ENCODE measurements at regions not wholly inside any gene's neighbourhood (a gene's known extent, or its start where the extent isn't known, plus 50 kb on each side); places are given as distances from the start of the nearest gene placed in this dataset.
"Not testable (repeated sequence)": the region's sequence is repeated elsewhere in the genome, so short reads cannot be mapped to it uniquely, and the experiment has no call there.

GRCh38 chr2:89170506-89171173, 479.2 kb downstream of the RPIA start:
- WGBS (ENCODE audit: extremely low coverage, insufficient read length, low lambda C conversion rate), result no CpG with 5 or more reads among the region's 4 CpGs

GRCh38 chr2:89171174-89171519, 479.7 kb downstream of the RPIA start:
- not testable (repeated sequence) for H3K14ac ChIP-seq (ENCODE audit: insufficient read depth, low read length); H4K20me1 ChIP-seq (ENCODE audit: control insufficient read depth, insufficient read depth, insufficient read length); H3K4ac ChIP-seq (ENCODE audit: low read depth, low read length); H3K27ac Mint-ChIP-seq; H3K4me1 Mint-ChIP-seq; DNase-seq; H3K36me3 Mint-ChIP-seq (ENCODE audit: insufficient read depth in 1 of 3, low read depth in 3 of 3); H3K56ac ChIP-seq (ENCODE audit: insufficient read length, low read depth, low read length); H3T11ph ChIP-seq (ENCODE audit: low read length); H3K27ac ChIP-seq (ENCODE audit: insufficient read length, low read depth, low read length); H2BK15ac ChIP-seq (ENCODE audit: low read depth, low read length); H2BK20ac ChIP-seq (ENCODE audit: low read depth, low read length, poor library complexity, severe bottlenecking); H4K91ac ChIP-seq (ENCODE audit: insufficient read length, low read depth, low read length); H3K9me3 ChIP-seq (ENCODE audit: control insufficient read depth, low read depth, low read length); H3K23me2 ChIP-seq (ENCODE audit: insufficient read length, low read depth, low read length, poor library complexity, severe bottlenecking); H3K79me2 ChIP-seq (ENCODE audit: insufficient read depth, low read length); H3K4me2 ChIP-seq (ENCODE audit: insufficient read depth, insufficient read length, low read length); H2BK5ac ChIP-seq (ENCODE audit: insufficient read length, low read length); H4K5ac ChIP-seq (ENCODE audit: insufficient read length, low read depth, low read length); H3K79me1 ChIP-seq (ENCODE audit: insufficient read depth, low read depth, low read length, poor library complexity, severe bottlenecking); H3K23ac ChIP-seq (ENCODE audit: insufficient read length, low read depth, low read length); H2AK5ac ChIP-seq (ENCODE audit: insufficient read length, low read length); H3K27me3 Mint-ChIP-seq (ENCODE audit: low read depth); H2AFZ ChIP-seq (ENCODE audit: low read length); H3K27me3 ChIP-seq (ENCODE audit: insufficient read depth, low read length); H3K4me1 ChIP-seq (ENCODE audit: insufficient read depth, low read length); H2BK120ac ChIP-seq (ENCODE audit: low read depth, low read length, poor library complexity, severe bottlenecking); H3K18ac ChIP-seq (ENCODE audit: insufficient read length, low read depth, low read length); H4K8ac ChIP-seq (replicated peaks; ENCODE audit: insufficient read length, low read depth, low read length); H3K9ac ChIP-seq (ENCODE audit: extremely low read depth, insufficient read length, low read length); H3K4me3 Mint-ChIP-seq; H2BK12ac ChIP-seq (ENCODE audit: insufficient read length, low read depth, low read length)
- WGBS (ENCODE audit: extremely low coverage, insufficient read length, low lambda C conversion rate), result no CpG with 5 or more reads among the region's 1 CpG
- H3K9me3 Mint-ChIP-seq, result peaks cover 19 to 21% of the 10 kb centered on the region in 2 experiments

More at GRCh38 chr2:89170506-89171173, 479.2 kb downstream of the RPIA start:
- not testable (repeated sequence) for H4K20me1 ChIP-seq (ENCODE audit: control insufficient read depth, insufficient read depth, insufficient read length); H4K5ac ChIP-seq (ENCODE audit: insufficient read length, low read depth, low read length); H4K8ac ChIP-seq (replicated peaks; ENCODE audit: insufficient read length, low read depth, low read length); H3K27ac ChIP-seq (ENCODE audit: insufficient read length, low read depth, low read length); H3K4me1 Mint-ChIP-seq; H4K91ac ChIP-seq (ENCODE audit: insufficient read length, low read depth, low read length); H3K79me2 ChIP-seq (ENCODE audit: insufficient read depth, low read length); DNase-seq; H3K9me3 ChIP-seq (ENCODE audit: control insufficient read depth, low read depth, low read length); H3K27me3 Mint-ChIP-seq (ENCODE audit: low read depth); H3K56ac ChIP-seq (ENCODE audit: insufficient read length, low read depth, low read length); H2BK120ac ChIP-seq (ENCODE audit: low read depth, low read length, poor library complexity, severe bottlenecking); H2AK5ac ChIP-seq (ENCODE audit: insufficient read length, low read length); H3K27ac Mint-ChIP-seq; H3K9ac ChIP-seq (ENCODE audit: extremely low read depth, insufficient read length, low read length); H2BK12ac ChIP-seq (ENCODE audit: insufficient read length, low read depth, low read length); H3K23ac ChIP-seq (ENCODE audit: insufficient read length, low read depth, low read length); H2BK5ac ChIP-seq (ENCODE audit: insufficient read length, low read length); H3K27me3 ChIP-seq (ENCODE audit: insufficient read depth, low read length); H3K4me3 Mint-ChIP-seq; H3K4me1 ChIP-seq (ENCODE audit: insufficient read depth, low read length); H2BK20ac ChIP-seq (ENCODE audit: low read depth, low read length, poor library complexity, severe bottlenecking); H2BK15ac ChIP-seq (ENCODE audit: low read depth, low read length); H3K79me1 ChIP-seq (ENCODE audit: insufficient read depth, low read depth, low read length, poor library complexity, severe bottlenecking); H3K23me2 ChIP-seq (ENCODE audit: insufficient read length, low read depth, low read length, poor library complexity, severe bottlenecking); H3K4me2 ChIP-seq (ENCODE audit: insufficient read depth, insufficient read length, low read length); H3K36me3 Mint-ChIP-seq (ENCODE audit: insufficient read depth in 1 of 3, low read depth in 3 of 3); H3K14ac ChIP-seq (ENCODE audit: insufficient read depth, low read length); H2AFZ ChIP-seq (ENCODE audit: low read length); H3K18ac ChIP-seq (ENCODE audit: insufficient read length, low read depth, low read length); H3T11ph ChIP-seq (ENCODE audit: low read length); H3K4ac ChIP-seq (ENCODE audit: low read depth, low read length)
- peaks cover 19 to 21% of the 10 kb centered on the region in 2 experiments for H3K9me3 Mint-ChIP-seq
